GM13977 (cell line): ENCODE measurements at regions not wholly inside any gene's neighbourhood (a gene's known extent, or its start where the extent isn't known, plus 50 kb on each side); places are given as distances from the start of the nearest gene placed in this dataset.

Experiments
- DNase-seq: peaks from one replicate; pipeline ENCODE4 v3.0.0; 2012; ENCODE audit warnings: low spot score
- CTCF ChIP-seq: IDR thresholded peaks from 2 replicates; pipeline ENCODE4 v1.5.1; 2012; ENCODE audit warnings: mild to moderate bottlenecking, control low read depth; ENCODE audit not compliant: insufficient read depth; ENCODE audit errors: extremely low read depth, missing control alignments
- in situ Hi-C: fragments of 300-500 bp; cut with MboI; formaldehyde crosslinking; loops from one replicate; pipeline ENCODE4 v1.12.0; 2022; ENCODE audit warnings: low sequenced_read_pairs, low pct_unique_long_range_greater_than_20kb, mixed read lengths, inconsistent platforms; ENCODE audit not compliant: unreplicated experiment

- in situ Hi-C loops = loop anchor here (25.0 kb wide), 1 partner anchor 979 kb away; no protein-coding TSS in a partner anchor
- TF ChIP-seq CTCF = no peak
- DNase-seq = no peak
These were observed 52.2 kb upstream of the TLR3 start for GRCh38 chr4:186016796-186017195.

GRCh38 chr4:186017801-186018200, 51.2 kb upstream of the TLR3 start:
- in situ Hi-C loops = loop anchor here (25.0 kb wide), 1 partner anchor 980 kb away; no protein-coding TSS in a partner anchor
- TF ChIP-seq CTCF = no peak
- no peak for DNase-seq

- DNase-seq = no peak
- TF ChIP-seq CTCF = no peak
- in situ Hi-C loops = loop anchor here (25.0 kb wide), 1 partner anchor 981 kb away; no protein-coding TSS in a partner anchor
These were observed 50.7 kb upstream of the TLR3 start for GRCh38 chr4:186018261-186018660.

GRCh38 chr4:186018784-186019183, 50.2 kb upstream of the TLR3 start:
- DNase-seq = no peak
- in situ Hi-C loops = loop anchor here (25.0 kb wide), 1 partner anchor 981 kb away; no protein-coding TSS in a partner anchor
- no peak for TF ChIP-seq CTCF
